ENCODE measurements at regions not wholly inside any gene's neighbourhood (a gene's known extent, or its start where the extent isn't known, plus 50 kb on each side); places are given as distances from the start of the nearest gene placed in this dataset.

GRCh38 chr14:48914921-48915320, 671.3 kb downstream of the RPS29 start:
- no peak for TF ChIP-seq EZH2 (IDR thresholded peaks at IDR 0.05; ENCODE audit: low read length)
- no peak for TF ChIP-seq CTCF (optimal IDR thresholded peaks at IDR 0.05 in 1 of 3, IDR thresholded peaks at IDR 0.05 in 1 of 3, conservative IDR thresholded peaks at IDR 0.05 in 1 of 3; ENCODE audit: extremely low read depth in 1 of 3, insufficient read depth in 2 of 3, low read length in 3 of 3)
- no peak overlapping the region for H3K9ac ChIP-seq (ENCODE audit: control insufficient read depth, extremely low read depth, insufficient read depth, low read length)
- H3K79me2 ChIP-seq (ENCODE audit: control insufficient read depth, insufficient read depth, low read length): no peaks in the 10 kb centered on the region
- no peaks in the 10 kb centered on the region for H3K9me3 ChIP-seq (ENCODE audit: control insufficient read depth, low read depth, low read length)
- H3K9me1 ChIP-seq (ENCODE audit: control insufficient read depth, extremely low read depth, insufficient read depth, low read length): no peaks in the 10 kb centered on the region
- H2AFZ ChIP-seq (ENCODE audit: control insufficient read depth, low read length): no peak overlapping the region
- no peak overlapping the region for H3K4me2 ChIP-seq (ENCODE audit: control insufficient read depth, extremely low read depth, insufficient read depth, low read depth, low read length)
- DNase-seq (ENCODE audit: low read depth, low spot score): no peak
- no peak for FAIRE-seq
- H3K27ac ChIP-seq (ENCODE audit: control insufficient read depth, insufficient read depth, low read length): no peak overlapping the region
- dilution Hi-C loops (cut with MboI; ENCODE audit: extremely low pct_ligation_motif_present, low sequenced_read_pairs): no loop called here
- H3K27me3 ChIP-seq (ENCODE audit: control insufficient read depth, extremely low read depth, insufficient read depth, low read length): no peaks in the 10 kb centered on the region
- H3K4me3 ChIP-seq (ENCODE audit: control insufficient read depth in 2 of 3, extremely low read depth in 1 of 3, insufficient read depth in 2 of 3, low read depth in 1 of 3, low read length in 3 of 3): no peak overlapping the region
- H3K36me3 ChIP-seq (ENCODE audit: control insufficient read depth in 2 of 2, extremely low read depth in 1 of 2, insufficient read depth in 2 of 2, low read length in 2 of 2): no peaks in the 10 kb centered on the region
- no peaks in the 10 kb centered on the region for H4K20me1 ChIP-seq (ENCODE audit: control insufficient read depth, extremely low read depth, insufficient read depth, low read length)
- H3K4me1 ChIP-seq (ENCODE audit: control insufficient read depth, extremely low read depth, insufficient read depth, low read length): no peaks in the 10 kb centered on the region

- Histone ChIP-seq H3K27ac (ENCODE audit: control insufficient read depth, insufficient read depth, low read length) (no peak overlapping the region), H3K9me1 (ENCODE audit: control insufficient read depth, extremely low read depth, insufficient read depth, low read length) (no peaks in the 10 kb centered on the region), H3K4me1 (ENCODE audit: control insufficient read depth, extremely low read depth, insufficient read depth, low read length) (no peaks in the 10 kb centered on the region), H4K20me1 (ENCODE audit: control insufficient read depth, extremely low read depth, insufficient read depth, low read length) (no peaks in the 10 kb centered on the region), H3K79me2 (ENCODE audit: control insufficient read depth, insufficient read depth, low read length) (no peaks in the 10 kb centered on the region), H2AFZ (ENCODE audit: control insufficient read depth, low read length) (no peak overlapping the region), H3K36me3 (ENCODE audit: control insufficient read depth in 2 of 2, extremely low read depth in 1 of 2, insufficient read depth in 2 of 2, low read length in 2 of 2) (no peaks in the 10 kb centered on the region), H3K9me3 (ENCODE audit: control insufficient read depth, low read depth, low read length) (no peaks in the 10 kb centered on the region), H3K9ac (ENCODE audit: control insufficient read depth, extremely low read depth, insufficient read depth, low read length) (no peak overlapping the region), H3K4me3 (ENCODE audit: control insufficient read depth in 2 of 3, extremely low read depth in 1 of 3, insufficient read depth in 2 of 3, low read depth in 1 of 3, low read length in 3 of 3) (no peak overlapping the region), H3K4me2 (ENCODE audit: control insufficient read depth, extremely low read depth, insufficient read depth, low read depth, low read length) (no peak overlapping the region), H3K27me3 (ENCODE audit: control insufficient read depth, extremely low read depth, insufficient read depth, low read length) (no peaks in the 10 kb centered on the region)
- FAIRE-seq (no peak), DNase-seq (ENCODE audit: low read depth, low spot score) (no peak)
- dilution Hi-C loops (cut with MboI; ENCODE audit: extremely low pct_ligation_motif_present, low sequenced_read_pairs): no loop called here
- TF ChIP-seq CTCF (optimal IDR thresholded peaks at IDR 0.05 in 1 of 3, IDR thresholded peaks at IDR 0.05 in 1 of 3, conservative IDR thresholded peaks at IDR 0.05 in 1 of 3; ENCODE audit: extremely low read depth in 1 of 3, insufficient read depth in 2 of 3, low read length in 3 of 3) (no peak), EZH2 (IDR thresholded peaks at IDR 0.05; ENCODE audit: low read length) (no peak)
Measured at GRCh38 chr14:48914382-48914781, 671.8 kb downstream of the RPS29 start.
